OCI-LY7 (cell line): ENCODE measurements at regions not wholly inside any gene's neighbourhood (a gene's known extent, or its start where the extent isn't known, plus 50 kb on each side); places are given as distances from the start of the nearest gene placed in this dataset.

Source experiments
- BruUV-seq: library from RNA; stranded (reverse); fragments of 400-500 nt; replicated peaks from 2 replicates; lab custom pipeline; 2021; lab: Mats Ljungman, UMichigan
- CTCF ChIA-PET: fragments of 300-600 bp; sonication (Branson Sonifier 250); formaldehyde crosslinking; loops from one replicate; lab custom pipeline; 2022; ENCODE audit warnings: antibody characterized with exemption; ENCODE audit not compliant: unreplicated experiment; lab: Charles Lee
- POLR2A ChIA-PET: fragments of 300-600 bp; sonication (Branson Sonifier 250); formaldehyde crosslinking; loops from one replicate; lab custom pipeline; 2022; ENCODE audit warnings: antibody characterized with exemption; lab: Charles Lee
- DNase-seq: peaks from one replicate; pipeline ENCODE4 v3.0.0-alpha.2; 2015; ENCODE audit warnings: low spot score
- H2AFZ ChIP-seq: fragments of 200-600 bp; sonication (generic), shearing (Covaris generic); 2 replicates; pipeline ENCODE4 v1.6.1; 2014; ENCODE audit warnings: mild to moderate bottlenecking, antibody characterized with exemption, low read length, moderate library complexity
- H3K27ac ChIP-seq: fragments of 200-600 bp; sonication (generic); 2 replicates; pipeline ENCODE4 v1.5.1; 2014; ENCODE audit warnings: mixed run types, low read depth, mild to moderate bottlenecking, moderate library complexity, low read length, inconsistent platforms; ENCODE audit not compliant: poor library complexity, severe bottlenecking
- H3K36me3 ChIP-seq: fragments of 200-600 bp; sonication (generic); 2 replicates; pipeline ENCODE4 v1.6.1; 2014; ENCODE audit warnings: mild to moderate bottlenecking, antibody characterized with exemption, low read length, moderate library complexity, mixed read lengths; ENCODE audit not compliant: insufficient read depth
- H3K4me1 ChIP-seq: fragments of 200-600 bp; sonication (generic); 2 replicates; pipeline ENCODE4 v1.5.1; 2014; ENCODE audit warnings: mild to moderate bottlenecking, low read length; ENCODE audit not compliant: insufficient read depth, poor library complexity, severe bottlenecking
- H3K4me2 ChIP-seq: fragments of 200-600 bp; sonication (generic); 2 replicates; pipeline ENCODE4 v1.6.1; 2014; ENCODE audit warnings: mild to moderate bottlenecking, low read length
- H3K4me3 ChIP-seq: fragments of 200-600 bp; sonication (generic); 2 replicates; pipeline ENCODE4 v1.5.1; 2014; ENCODE audit warnings: mild to moderate bottlenecking, low read depth, low read length; ENCODE audit not compliant: poor library complexity, severe bottlenecking
- H3K79me2 ChIP-seq: fragments of 200-600 bp; sonication (generic); 2 replicates; pipeline ENCODE4 v1.6.1; 2016; ENCODE audit warnings: low read depth, mild to moderate bottlenecking, low read length, moderate library complexity, mixed read lengths; ENCODE audit not compliant: insufficient read depth
- H3K9me2 ChIP-seq: fragments of 200-600 bp; sonication (generic); 2 replicates; pipeline ENCODE4 v1.6.1; 2016; ENCODE audit warnings: mild to moderate bottlenecking, low read length, mixed read lengths; ENCODE audit not compliant: insufficient read depth
- H3K9me3 ChIP-seq: fragments of 200-600 bp; sonication (generic); 2 replicates; pipeline ENCODE4 v1.6.1; 2014; ENCODE audit warnings: mild to moderate bottlenecking, mixed run types, low read length, mixed read lengths
- H4K20me1 ChIP-seq: fragments of 200-600 bp; sonication (generic); 2 replicates; pipeline ENCODE4 v1.6.1; 2014; ENCODE audit warnings: mild to moderate bottlenecking, antibody characterized with exemption, low read length, moderate library complexity, mixed read lengths; ENCODE audit not compliant: insufficient read depth
- EZH2phosphoT487 ChIP-seq: fragments of 200-600 bp; sonication (generic); IDR thresholded peaks from 2 replicates; pipeline ENCODE4 v1.6.1; 2018; ENCODE audit warnings: low read depth, borderline replicate concordance, mild to moderate bottlenecking, mixed run types, antibody characterized with exemption, low read length, moderate library complexity, mixed read lengths
- intact Hi-C: fragments of 100-400 bp; cut with micrococcal nuclease; formaldehyde crosslinking; loops from one replicate; pipeline ENCODE4 v1.10.0; 2022; ENCODE audit not compliant: unreplicated experiment
- TF ChIP-seq, protein P1 (sequence below): fragments of 200-600 bp; sonication (generic); conservative IDR thresholded peaks from 2 replicates; pipeline ENCODE4 v1.5.1; 2014; ENCODE audit warnings: mild to moderate bottlenecking, antibody characterized with exemption, low read length, moderate library complexity, mixed read lengths

DNA sequence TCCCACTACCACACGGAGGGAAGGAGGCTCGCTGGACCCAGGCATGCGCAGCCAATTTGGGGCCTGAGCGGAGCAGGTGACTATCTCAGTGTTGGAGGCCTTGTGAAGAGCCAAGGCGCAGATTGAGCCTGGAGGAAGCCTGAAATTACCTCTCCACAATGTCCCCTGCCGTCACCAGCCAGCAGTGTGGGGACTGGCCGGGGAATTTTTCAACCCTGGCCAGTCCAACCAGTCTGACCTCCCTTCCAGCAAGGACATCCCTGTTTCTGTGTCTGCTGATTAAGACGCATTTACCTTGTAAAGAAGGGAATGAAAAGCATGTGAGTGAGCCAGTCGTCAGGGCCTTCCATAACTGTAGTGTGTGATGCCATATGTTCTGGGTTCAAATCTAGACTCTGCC, 198.1 kb upstream of the IRX3 start:
- Histone ChIP-seq H3K9me2 (no peaks in the 10 kb centered on the region), H3K4me3 (no peak overlapping the region), H2AFZ (no peak overlapping the region), H3K36me3 (no peaks in the 10 kb centered on the region), H3K4me1 (no peaks in the 10 kb centered on the region), H3K4me2 (no peak overlapping the region), H3K79me2 (no peaks in the 10 kb centered on the region), H3K27ac (no peak overlapping the region), H4K20me1 (no peaks in the 10 kb centered on the region), H3K9me3 (no peaks in the 10 kb centered on the region)
- ChIA-PET CTCF (no interaction called here), POLR2A (no interaction called here)
- no peak for TF ChIP-seq EZH2phosphoT487
- TF ChIP-seq, protein P1, sequence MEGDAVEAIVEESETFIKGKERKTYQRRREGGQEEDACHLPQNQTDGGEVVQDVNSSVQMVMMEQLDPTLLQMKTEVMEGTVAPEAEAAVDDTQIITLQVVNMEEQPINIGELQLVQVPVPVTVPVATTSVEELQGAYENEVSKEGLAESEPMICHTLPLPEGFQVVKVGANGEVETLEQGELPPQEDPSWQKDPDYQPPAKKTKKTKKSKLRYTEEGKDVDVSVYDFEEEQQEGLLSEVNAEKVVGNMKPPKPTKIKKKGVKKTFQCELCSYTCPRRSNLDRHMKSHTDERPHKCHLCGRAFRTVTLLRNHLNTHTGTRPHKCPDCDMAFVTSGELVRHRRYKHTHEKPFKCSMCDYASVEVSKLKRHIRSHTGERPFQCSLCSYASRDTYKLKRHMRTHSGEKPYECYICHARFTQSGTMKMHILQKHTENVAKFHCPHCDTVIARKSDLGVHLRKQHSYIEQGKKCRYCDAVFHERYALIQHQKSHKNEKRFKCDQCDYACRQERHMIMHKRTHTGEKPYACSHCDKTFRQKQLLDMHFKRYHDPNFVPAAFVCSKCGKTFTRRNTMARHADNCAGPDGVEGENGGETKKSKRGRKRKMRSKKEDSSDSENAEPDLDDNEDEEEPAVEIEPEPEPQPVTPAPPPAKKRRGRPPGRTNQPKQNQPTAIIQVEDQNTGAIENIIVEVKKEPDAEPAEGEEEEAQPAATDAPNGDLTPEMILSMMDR, result no peak
- intact Hi-C loops, result no loop called here
- BruUV-seq, result no TSS peak
- DNase-seq, result no peak

DNA sequence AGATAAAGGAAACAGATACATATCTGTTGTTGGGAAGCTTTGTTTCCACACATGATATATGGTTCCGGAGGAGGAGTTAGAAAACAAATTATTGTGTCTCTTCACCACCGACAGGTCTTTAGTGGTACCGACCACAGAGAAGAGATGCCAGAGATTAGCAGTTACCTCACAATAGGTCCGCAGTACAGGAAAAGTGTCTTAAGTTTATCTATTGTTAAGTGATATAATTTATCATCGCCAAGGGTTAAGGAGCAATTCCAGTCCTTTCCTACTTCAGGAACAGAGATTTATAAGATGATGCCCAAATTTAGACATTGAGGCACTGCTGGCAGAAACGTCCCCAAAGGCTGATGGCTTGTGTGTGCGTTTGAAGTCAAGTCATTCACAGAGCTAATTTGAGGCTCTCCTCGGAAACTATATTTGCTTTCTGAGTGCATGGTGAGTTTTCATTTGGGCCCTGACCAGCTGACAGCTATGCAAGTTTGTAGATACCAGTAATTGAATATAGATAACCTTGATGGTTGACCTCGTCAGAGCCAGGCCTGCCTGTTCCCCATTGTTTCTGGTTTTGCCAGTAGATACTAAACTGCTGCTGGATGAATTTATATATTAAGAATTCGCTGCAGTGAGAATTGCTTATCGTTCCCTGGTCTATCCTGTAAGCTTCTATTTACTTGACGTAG, 196.4 kb upstream of the IRX3 start:
- TF ChIP-seq, protein P1, result no peak
- no peak for TF ChIP-seq EZH2phosphoT487
- ChIA-PET CTCF (no interaction called here), POLR2A (no interaction called here)
- no peaks in the 10 kb centered on the region for H3K9me2 ChIP-seq
- no TSS peak for BruUV-seq
- H3K9me3 ChIP-seq, result no peaks in the 10 kb centered on the region
- H3K4me2 ChIP-seq, result no peak overlapping the region
- H3K36me3 ChIP-seq, result no peaks in the 10 kb centered on the region
- no peaks in the 10 kb centered on the region for H4K20me1 ChIP-seq
- no peaks in the 10 kb centered on the region for H3K4me1 ChIP-seq
- no peak for DNase-seq
- H3K4me3 ChIP-seq, result no peak overlapping the region
- intact Hi-C loops, result no loop called here
- no peaks in the 10 kb centered on the region for H3K79me2 ChIP-seq
- H2AFZ ChIP-seq, result no peak overlapping the region
- H3K27ac ChIP-seq, result no peak overlapping the region

- BruUV-seq, result no TSS peak
- no peaks in the 10 kb centered on the region for H3K9me3 ChIP-seq
- H3K4me3 ChIP-seq, result no peak overlapping the region
- no peak overlapping the region for H3K27ac ChIP-seq
- no peak overlapping the region for H3K4me2 ChIP-seq
- H3K9me2 ChIP-seq, result no peaks in the 10 kb centered on the region
- ChIA-PET POLR2A (no interaction called here), CTCF (no interaction called here)
- no peaks in the 10 kb centered on the region for H3K4me1 ChIP-seq
- no peak for DNase-seq
- intact Hi-C loops, result no loop called here
- no peaks in the 10 kb centered on the region for H3K79me2 ChIP-seq
- no peak overlapping the region for H2AFZ ChIP-seq
- no peak for TF ChIP-seq EZH2phosphoT487
- TF ChIP-seq, protein P1, result no peak
- no peaks in the 10 kb centered on the region for H3K36me3 ChIP-seq
- no peaks in the 10 kb centered on the region for H4K20me1 ChIP-seq
Observed at GRCh38 chr16:54480429-54480828, 193.8 kb upstream of the IRX3 start.
